NK-92 treated with Interleukin-12 subunit alpha and Interleukin-12 subunit beta, amount 100 ng/mL, for 24 hours (cell line): ENCODE measurements at regions not wholly inside any gene's neighbourhood (a gene's known extent, or its start where the extent isn't known, plus 50 kb on each side); places are given as distances from the start of the nearest gene placed in this dataset.

Source experiments
- DNase-seq: peaks from one replicate; lab custom pipeline; 2025; lab: John Stamatoyannopoulos, UW

GRCh38 chr5:57839437-57840079 lies 356.9 kb upstream of the ACTBL2 start:
- DNase-seq, result no peak

- DNase-seq, result no peak
Observed at GRCh38 chr5:57839025-57839424, 356.4 kb upstream of the ACTBL2 start.

GRCh38 chr5:57836921-57837320 lies 354.3 kb upstream of the ACTBL2 start:
- DNase-seq, result no peak

DNA sequence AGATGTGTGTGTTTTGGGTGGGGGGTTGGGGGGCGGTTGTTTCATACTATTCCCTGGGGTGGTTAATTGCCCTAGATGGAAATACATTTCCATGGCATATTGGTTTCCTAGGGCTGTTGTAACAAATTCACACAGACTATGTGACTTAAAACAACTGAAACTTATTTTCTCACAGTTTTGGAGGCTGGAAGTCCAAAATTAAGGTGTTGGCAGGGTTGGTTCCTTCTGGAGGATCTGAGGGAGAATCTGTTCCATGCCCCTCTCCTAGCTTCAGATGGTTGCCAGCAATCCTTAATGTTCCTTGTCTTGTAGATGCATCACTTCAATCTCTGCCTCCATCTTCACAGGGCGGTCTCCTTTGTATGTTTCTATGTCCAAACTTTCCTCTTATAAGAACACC lies 353.7 kb upstream of the ACTBL2 start:
- no peak for DNase-seq

- no peak for DNase-seq
Observed at GRCh38 chr5:57834829-57835608, 352.4 kb upstream of the ACTBL2 start.

DNA sequence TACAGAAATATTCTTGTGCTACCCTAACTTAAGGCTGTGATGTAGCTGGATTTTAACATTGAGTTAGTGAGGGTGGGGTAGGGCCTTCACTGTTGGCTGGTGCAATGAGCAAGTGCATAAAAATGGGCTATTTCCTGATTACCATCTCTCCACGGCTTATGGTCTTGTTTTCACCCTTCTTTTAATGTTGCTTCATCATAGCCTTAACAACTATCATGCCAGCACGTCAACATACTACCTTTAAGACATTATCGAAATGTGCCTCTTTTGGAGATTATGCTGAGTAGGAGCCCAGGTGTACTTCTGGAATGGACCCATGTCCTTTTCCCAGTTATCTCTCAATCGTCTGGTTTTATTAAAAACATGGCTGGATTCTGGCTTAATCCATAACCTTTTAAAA lies 350.9 kb upstream of the ACTBL2 start:
- DNase-seq, result no peak

DNA sequence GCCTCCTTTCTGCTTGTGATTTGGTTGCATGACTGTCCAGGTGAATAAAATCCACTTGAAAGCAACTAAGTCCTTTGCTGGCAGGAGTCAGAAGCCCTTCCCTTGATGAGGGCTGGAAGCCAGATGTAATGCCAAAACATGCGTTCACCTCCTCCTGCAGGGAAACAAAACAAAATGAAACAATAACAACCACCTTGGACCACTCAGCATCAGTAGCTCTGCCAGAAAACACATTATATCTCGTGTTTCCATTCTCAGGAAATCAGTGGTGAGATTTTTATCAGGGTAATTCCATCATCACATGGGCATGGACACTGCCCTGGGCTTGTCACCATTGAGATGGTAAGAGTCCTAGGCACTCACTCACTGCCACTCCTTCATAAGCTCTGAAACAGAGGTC lies 350.3 kb upstream of the ACTBL2 start:
- DNase-seq, result no peak

DNA sequence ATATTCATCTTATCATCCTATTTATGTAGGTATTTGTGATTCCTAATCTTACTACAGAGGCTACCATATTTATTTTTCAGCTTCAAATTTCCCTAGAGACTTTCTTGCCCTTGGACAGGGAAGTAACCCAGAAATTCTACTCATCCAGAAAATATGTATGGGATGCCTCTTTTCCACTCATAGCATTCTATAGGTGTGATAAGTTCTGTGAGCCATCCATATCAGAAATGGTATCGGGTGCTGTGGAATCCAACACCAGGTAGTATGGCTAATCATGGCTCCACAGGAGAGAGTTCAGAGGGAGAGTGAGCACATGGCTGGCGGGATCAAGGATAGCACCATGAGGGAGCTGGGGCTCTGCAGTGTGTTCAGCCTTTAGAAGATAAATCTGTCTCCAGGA lies 349.3 kb upstream of the ACTBL2 start:
- DNase-seq, result no peak

GRCh38 chr5:57831090-57831489 lies 348.5 kb upstream of the ACTBL2 start:
- no peak for DNase-seq

- no peak for DNase-seq
Observed at GRCh38 chr5:57828221-57828620, 345.6 kb upstream of the ACTBL2 start.

GRCh38 chr5:57825031-57825686 lies 342.5 kb upstream of the ACTBL2 start:
- DNase-seq, result no peak

DNA sequence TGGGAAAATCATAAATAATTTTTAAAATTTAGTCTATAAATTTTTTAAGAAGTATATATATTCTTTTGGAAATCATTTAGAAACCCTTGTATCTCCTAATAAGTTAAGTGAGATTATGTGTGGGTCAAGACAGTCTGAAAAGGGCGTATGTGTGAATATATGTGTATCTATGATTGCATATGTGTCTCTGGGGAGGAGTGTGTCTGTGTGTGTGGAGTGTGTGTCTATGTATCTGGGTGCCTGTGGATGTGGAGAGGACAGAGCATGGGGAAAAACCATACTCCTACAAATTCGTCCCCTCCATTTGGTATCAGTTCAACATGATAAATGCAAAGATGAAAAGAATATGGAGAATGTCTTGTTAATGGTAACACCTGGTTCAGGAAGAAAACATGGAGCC lies 342.0 kb upstream of the ACTBL2 start:
- no peak for DNase-seq

DNA sequence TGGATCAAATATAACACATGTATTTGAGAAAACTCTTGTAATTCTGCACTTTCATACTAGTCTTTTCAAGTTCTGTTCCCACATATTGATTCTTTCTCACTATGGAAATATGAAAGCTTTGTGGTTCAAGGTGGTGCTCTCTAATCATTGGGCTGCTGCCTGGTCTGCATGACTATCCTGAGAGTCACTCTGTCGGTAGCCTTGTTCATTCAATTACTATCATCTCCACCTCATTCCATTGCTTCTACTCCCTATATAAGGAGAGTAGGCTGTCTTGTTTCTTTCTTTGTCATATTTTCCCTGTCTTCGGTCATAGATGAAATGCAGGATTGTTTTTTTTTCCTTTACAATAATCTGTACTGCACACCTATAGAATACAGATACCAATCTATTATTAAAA lies 341.4 kb upstream of the ACTBL2 start:
- no peak for DNase-seq

DNA sequence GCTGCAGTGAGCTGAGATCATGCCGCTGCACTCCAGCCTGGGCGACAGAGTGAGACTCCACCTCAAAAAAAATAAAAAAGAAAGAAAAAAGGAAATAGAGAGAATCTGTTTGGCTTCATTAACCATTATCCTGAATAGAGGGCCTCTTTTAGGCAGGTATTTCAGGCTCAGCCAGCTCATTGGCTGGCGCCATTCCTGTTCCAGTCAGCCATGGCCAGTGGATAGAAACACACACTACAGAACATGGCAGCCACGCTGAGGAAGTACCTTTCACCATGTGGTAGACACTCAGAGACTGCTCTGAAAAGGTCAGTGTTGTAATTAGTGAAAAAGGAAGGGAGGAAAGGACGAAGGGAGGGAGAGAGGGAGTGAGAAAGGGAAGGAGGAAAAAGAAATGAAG lies 340.0 kb upstream of the ACTBL2 start:
- DNase-seq, result no peak

GRCh38 chr5:57818397-57818796 lies 335.8 kb upstream of the ACTBL2 start:
- DNase-seq, result no peak

DNA sequence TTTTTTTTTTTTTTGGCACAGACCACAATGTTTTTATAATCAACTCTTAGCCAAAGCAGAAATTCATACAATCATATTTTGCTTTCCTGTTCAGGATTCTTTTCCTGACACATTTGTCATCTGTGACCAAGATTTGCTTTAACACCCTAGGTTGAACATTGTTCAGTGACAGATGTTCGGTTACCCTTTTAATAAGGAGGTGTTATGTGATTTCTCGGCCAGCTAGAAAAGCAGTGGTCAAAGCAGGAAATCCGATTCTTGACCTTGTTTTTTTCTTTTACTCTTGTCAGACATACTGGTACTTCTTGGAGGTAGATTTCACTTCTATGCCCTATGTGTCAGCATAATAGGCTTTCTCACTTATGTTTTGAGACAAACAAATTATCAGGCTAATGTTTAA lies 335.3 kb upstream of the ACTBL2 start:
- DNase-seq, result no peak

GRCh38 chr5:57817001-57817453 lies 334.4 kb upstream of the ACTBL2 start:
- no peak for DNase-seq

- DNase-seq, result no peak
Observed at GRCh38 chr5:57816108-57816507, 333.5 kb upstream of the ACTBL2 start.

DNA sequence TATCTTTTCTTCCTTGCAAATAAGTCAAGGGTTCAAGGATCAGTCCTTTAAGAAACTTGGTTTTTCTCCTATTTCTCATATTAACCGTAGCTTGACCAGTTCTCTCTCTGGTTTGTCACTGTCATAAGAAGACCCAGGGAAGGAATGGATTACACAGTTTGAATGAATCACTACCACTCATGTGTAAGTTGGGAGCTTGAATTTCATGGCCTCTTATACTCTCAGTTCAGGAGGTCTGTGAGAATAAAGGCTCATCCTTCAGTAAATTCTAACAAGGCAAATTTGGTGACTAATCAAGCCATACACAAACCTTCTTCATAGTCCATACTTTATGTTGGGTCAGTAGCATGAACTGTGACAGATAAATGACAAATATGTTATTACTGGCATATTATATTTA lies 323.1 kb upstream of the ACTBL2 start:
- no peak for DNase-seq

GRCh38 chr5:57805170-57805569 lies 322.6 kb upstream of the ACTBL2 start:
- DNase-seq, result no peak

DNA sequence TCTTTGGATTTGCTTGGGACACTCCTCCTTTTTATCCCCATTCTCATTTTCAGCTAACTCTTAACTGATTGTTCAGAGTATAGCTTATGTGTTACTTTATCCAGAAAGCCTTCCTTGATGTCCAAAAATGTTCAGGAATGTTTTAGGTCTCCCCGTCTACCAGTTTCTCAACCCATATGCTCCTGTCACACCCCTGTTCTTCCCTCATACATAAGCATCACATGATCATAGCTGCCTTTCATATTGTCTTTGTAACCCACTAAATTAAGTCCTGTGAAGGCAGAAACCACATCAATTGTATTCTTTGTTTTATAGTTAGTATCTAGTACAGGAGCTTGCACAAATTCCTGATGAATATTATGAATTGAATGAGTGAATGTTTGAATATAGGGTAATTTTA lies 321.9 kb upstream of the ACTBL2 start:
- DNase-seq, result no peak

DNA sequence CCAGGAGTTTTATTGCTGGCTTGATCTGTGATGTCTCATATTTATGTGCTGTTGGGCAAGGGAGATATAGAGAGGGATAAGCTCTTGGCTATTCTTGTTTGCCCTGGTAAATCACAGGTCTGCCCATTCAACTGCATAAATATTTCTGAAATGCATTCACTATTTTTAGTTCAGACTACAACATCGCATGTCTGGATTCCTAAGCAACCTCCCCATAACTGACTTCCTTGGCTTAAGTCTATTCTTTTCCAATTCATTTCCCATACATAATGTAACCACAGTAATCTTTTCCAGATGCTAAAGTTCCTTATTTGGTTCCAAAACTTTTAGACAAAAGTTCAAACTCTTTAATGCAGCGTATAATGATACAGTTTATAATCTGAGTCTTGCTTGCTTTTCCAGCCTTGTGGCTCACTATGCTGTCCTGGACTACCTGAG lies 321.4 kb upstream of the ACTBL2 start:
- DNase-seq, result no peak

- no peak for DNase-seq
Observed at GRCh38 chr5:57802131-57802530, 319.5 kb upstream of the ACTBL2 start.
